ENCODE measurements at regions not wholly inside any gene's neighbourhood (a gene's known extent, or its start where the extent isn't known, plus 50 kb on each side); places are given as distances from the start of the nearest gene placed in this dataset.

GRCh38 chr1:242738702-242739645 is 214.5 kb upstream of the PLD5 start:
- Histone ChIP-seq H3K4me3 (ENCODE audit: extremely low read depth, insufficient read depth, low read length, poor library complexity, severe bottlenecking) (no peak overlapping the region), H3K36me3 (ENCODE audit: control insufficient read depth, insufficient read depth, low read length) (no peaks in the 10 kb centered on the region), H3K4me1 (ENCODE audit: control insufficient read depth, insufficient read depth, low read length, poor library complexity, severe bottlenecking) (no peaks in the 10 kb centered on the region), H3K9me3 (ENCODE audit: control insufficient read depth, low read length) (no peaks in the 10 kb centered on the region), H3K27ac (ENCODE audit: low read depth, low read length, severe bottlenecking) (no peak overlapping the region)
- 100% methylated on average over 2 to 5 of the region's 9 CpGs for WGBS, 2 experiments (ENCODE audit: insufficient coverage in 2 of 2)

- no peaks in the 10 kb centered on the region for H3K4me1 ChIP-seq (ENCODE audit: control insufficient read depth, insufficient read depth, low read length, poor library complexity, severe bottlenecking)
- no CpG with 5 or more reads among the region's 1 CpG for WGBS, 2 experiments (ENCODE audit: insufficient coverage in 2 of 2)
- H3K27ac ChIP-seq (ENCODE audit: low read depth, low read length, severe bottlenecking): no peak overlapping the region
- H3K9me3 ChIP-seq (ENCODE audit: control insufficient read depth, low read length): no peaks in the 10 kb centered on the region
- no peak overlapping the region for H3K4me3 ChIP-seq (ENCODE audit: extremely low read depth, insufficient read depth, low read length, poor library complexity, severe bottlenecking)
- no peaks in the 10 kb centered on the region for H3K36me3 ChIP-seq (ENCODE audit: control insufficient read depth, insufficient read depth, low read length)
Measured at GRCh38 chr1:242736611-242737010, 212.1 kb upstream of the PLD5 start.

GRCh38 chr1:242735323-242735722 is 210.8 kb upstream of the PLD5 start:
- H3K9me3 ChIP-seq (ENCODE audit: control insufficient read depth, low read length): no peaks in the 10 kb centered on the region
- no peak overlapping the region for H3K27ac ChIP-seq (ENCODE audit: low read depth, low read length, severe bottlenecking)
- no peak overlapping the region for H3K4me3 ChIP-seq (ENCODE audit: extremely low read depth, insufficient read depth, low read length, poor library complexity, severe bottlenecking)
- H3K4me1 ChIP-seq (ENCODE audit: control insufficient read depth, insufficient read depth, low read length, poor library complexity, severe bottlenecking): no peaks in the 10 kb centered on the region
- H3K36me3 ChIP-seq (ENCODE audit: control insufficient read depth, insufficient read depth, low read length): no peaks in the 10 kb centered on the region

GRCh38 chr1:242731446-242731845 is 206.9 kb upstream of the PLD5 start:
- H3K36me3 ChIP-seq (ENCODE audit: control insufficient read depth, insufficient read depth, low read length): no peaks in the 10 kb centered on the region
- no peaks in the 10 kb centered on the region for H3K4me1 ChIP-seq (ENCODE audit: control insufficient read depth, insufficient read depth, low read length, poor library complexity, severe bottlenecking)

GRCh38 chr1:242728696-242729095 is 204.2 kb upstream of the PLD5 start:
- no peak overlapping the region for H3K4me3 ChIP-seq (ENCODE audit: extremely low read depth, insufficient read depth, low read length, poor library complexity, severe bottlenecking)
- no peak overlapping the region for H3K27ac ChIP-seq (ENCODE audit: low read depth, low read length, severe bottlenecking)
- H3K36me3 ChIP-seq (ENCODE audit: control insufficient read depth, insufficient read depth, low read length): no peaks in the 10 kb centered on the region
- no peaks in the 10 kb centered on the region for H3K4me1 ChIP-seq (ENCODE audit: control insufficient read depth, insufficient read depth, low read length, poor library complexity, severe bottlenecking)
- 75 to 92% methylated on average over 2 to 3 of the region's 4 CpGs for WGBS, 2 experiments (ENCODE audit: insufficient coverage in 2 of 2)
- H3K9me3 ChIP-seq (ENCODE audit: control insufficient read depth, low read length): peaks cover 7% of the 10 kb centered on the region

More at GRCh38 chr1:242731446-242731845, 206.9 kb upstream of the PLD5 start:
- no peak overlapping the region for H3K4me3 ChIP-seq (ENCODE audit: extremely low read depth, insufficient read depth, low read length, poor library complexity, severe bottlenecking)
- H3K9me3 ChIP-seq (ENCODE audit: control insufficient read depth, low read length): peaks cover 2% of the 10 kb centered on the region
- no peak overlapping the region for H3K27ac ChIP-seq (ENCODE audit: low read depth, low read length, severe bottlenecking)

- H3K27ac ChIP-seq (ENCODE audit: low read depth, low read length, severe bottlenecking): no peak overlapping the region
- H3K4me3 ChIP-seq (ENCODE audit: extremely low read depth, insufficient read depth, low read length, poor library complexity, severe bottlenecking): no peak overlapping the region
- WGBS, 2 experiments (ENCODE audit: insufficient coverage in 2 of 2): 91 to 97% methylated on average over 7 to 8 of the region's 9 CpGs
- H3K9me3 ChIP-seq (ENCODE audit: control insufficient read depth, low read length): peaks cover 7% of the 10 kb centered on the region
- H3K4me1 ChIP-seq (ENCODE audit: control insufficient read depth, insufficient read depth, low read length, poor library complexity, severe bottlenecking): no peaks in the 10 kb centered on the region
- no peaks in the 10 kb centered on the region for H3K36me3 ChIP-seq (ENCODE audit: control insufficient read depth, insufficient read depth, low read length)
Measured at GRCh38 chr1:242723044-242723716, 198.7 kb upstream of the PLD5 start.

GRCh38 chr1:242718967-242719366 is 194.5 kb upstream of the PLD5 start:
- Histone ChIP-seq H3K9me3 (ENCODE audit: control insufficient read depth, low read length) (no peaks in the 10 kb centered on the region), H3K4me1 (ENCODE audit: control insufficient read depth, insufficient read depth, low read length, poor library complexity, severe bottlenecking) (no peaks in the 10 kb centered on the region), H3K27ac (ENCODE audit: low read depth, low read length, severe bottlenecking) (no peak overlapping the region), H3K4me3 (ENCODE audit: extremely low read depth, insufficient read depth, low read length, poor library complexity, severe bottlenecking) (no peak overlapping the region), H3K36me3 (ENCODE audit: control insufficient read depth, insufficient read depth, low read length) (no peaks in the 10 kb centered on the region)
- WGBS, 2 experiments (ENCODE audit: insufficient coverage in 2 of 2): 86 to 92% methylated on average over 3 to 4 of the region's 6 CpGs

- WGBS, 2 experiments (ENCODE audit: insufficient coverage in 2 of 2): 86 to 94% methylated on average over 4 of the region's 4 CpGs
- Histone ChIP-seq H3K4me3 (ENCODE audit: extremely low read depth, insufficient read depth, low read length, poor library complexity, severe bottlenecking) (no peak overlapping the region), H3K9me3 (ENCODE audit: control insufficient read depth, low read length) (no peaks in the 10 kb centered on the region), H3K4me1 (ENCODE audit: control insufficient read depth, insufficient read depth, low read length, poor library complexity, severe bottlenecking) (no peaks in the 10 kb centered on the region), H3K27ac (ENCODE audit: low read depth, low read length, severe bottlenecking) (no peak overlapping the region), H3K36me3 (ENCODE audit: control insufficient read depth, insufficient read depth, low read length) (no peaks in the 10 kb centered on the region)
Measured at GRCh38 chr1:242712248-242712647, 187.8 kb upstream of the PLD5 start.

GRCh38 chr1:242710847-242711246 is 186.3 kb upstream of the PLD5 start:
- H3K36me3 ChIP-seq (ENCODE audit: control insufficient read depth, insufficient read depth, low read length): no peaks in the 10 kb centered on the region
- WGBS, 2 experiments (ENCODE audit: insufficient coverage in 2 of 2): 67% methylated on average over 1 of the region's 1 CpG; no CpG with 5 or more reads in 1 of the 2 experiments
- H3K4me1 ChIP-seq (ENCODE audit: control insufficient read depth, insufficient read depth, low read length, poor library complexity, severe bottlenecking): no peaks in the 10 kb centered on the region
- H3K9me3 ChIP-seq (ENCODE audit: control insufficient read depth, low read length): no peaks in the 10 kb centered on the region
- no peak overlapping the region for H3K27ac ChIP-seq (ENCODE audit: low read depth, low read length, severe bottlenecking)
- no peak overlapping the region for H3K4me3 ChIP-seq (ENCODE audit: extremely low read depth, insufficient read depth, low read length, poor library complexity, severe bottlenecking)

GRCh38 chr1:242710286-242710685 is 185.8 kb upstream of the PLD5 start:
- no peak overlapping the region for H3K4me3 ChIP-seq (ENCODE audit: extremely low read depth, insufficient read depth, low read length, poor library complexity, severe bottlenecking)
- H3K36me3 ChIP-seq (ENCODE audit: control insufficient read depth, insufficient read depth, low read length): no peaks in the 10 kb centered on the region
- no peak overlapping the region for H3K27ac ChIP-seq (ENCODE audit: low read depth, low read length, severe bottlenecking)
- WGBS, 2 experiments (ENCODE audit: insufficient coverage in 2 of 2): 60 to 90% methylated on average over 1 to 4 of the region's 4 CpGs
- no peaks in the 10 kb centered on the region for H3K9me3 ChIP-seq (ENCODE audit: control insufficient read depth, low read length)
- H3K4me1 ChIP-seq (ENCODE audit: control insufficient read depth, insufficient read depth, low read length, poor library complexity, severe bottlenecking): no peaks in the 10 kb centered on the region

- 93 to 100% methylated on average over 2 of the region's 2 CpGs for WGBS, 2 experiments (ENCODE audit: insufficient coverage in 2 of 2)
- H3K4me3 ChIP-seq (ENCODE audit: extremely low read depth, insufficient read depth, low read length, poor library complexity, severe bottlenecking): no peak overlapping the region
- H3K4me1 ChIP-seq (ENCODE audit: control insufficient read depth, insufficient read depth, low read length, poor library complexity, severe bottlenecking): no peaks in the 10 kb centered on the region
- no peak overlapping the region for H3K27ac ChIP-seq (ENCODE audit: low read depth, low read length, severe bottlenecking)
- H3K36me3 ChIP-seq (ENCODE audit: control insufficient read depth, insufficient read depth, low read length): no peaks in the 10 kb centered on the region
- no peaks in the 10 kb centered on the region for H3K9me3 ChIP-seq (ENCODE audit: control insufficient read depth, low read length)
Measured at GRCh38 chr1:242703467-242703866, 179.0 kb upstream of the PLD5 start.
